SK-N-SH treated with all-trans-retinoic acid at 6 μM for 48 hours (cell line): ENCODE measurements at regions not wholly inside any gene's neighbourhood (a gene's known extent, or its start where the extent isn't known, plus 50 kb on each side); places are given as distances from the start of the nearest gene placed in this dataset.

Experiments
- BACH2 ChIP-seq: fragments of 250-450 bp; sonication (Bioruptor Pico); IDR thresholded peaks from 2 replicates; pipeline ENCODE4 v1.9.0; 2021; ENCODE audit warnings: mild to moderate bottlenecking, borderline replicate concordance
- ISL1 ChIP-seq: fragments of 250-450 bp; sonication (Bioruptor Pico); IDR thresholded peaks from 2 replicates; pipeline ENCODE4 v2.1.2; 2022; ENCODE audit warnings: mild to moderate bottlenecking, moderate library complexity
- ZFP3 ChIP-seq: fragments of 250-450 bp; sonication (Bioruptor Pico); IDR thresholded peaks from 2 replicates; pipeline ENCODE4 v1.5.0; 2020; ENCODE audit warnings: mild to moderate bottlenecking, moderate library complexity
- TF ChIP-seq, protein P1 (sequence below): fragments of 250-450 bp; sonication (Bioruptor Pico); IDR thresholded peaks from 2 replicates; pipeline ENCODE4 v1.8.0; 2021; ENCODE audit warnings: low read depth, mild to moderate bottlenecking, moderate library complexity, borderline replicate concordance

GRCh38 chr3:166630190-166630589, 749.9 kb downstream of the ZBBX start:
- TF ChIP-seq ZFP3 (CRISPR knock-in tag) = no peak
- TF ChIP-seq, protein P1, sequence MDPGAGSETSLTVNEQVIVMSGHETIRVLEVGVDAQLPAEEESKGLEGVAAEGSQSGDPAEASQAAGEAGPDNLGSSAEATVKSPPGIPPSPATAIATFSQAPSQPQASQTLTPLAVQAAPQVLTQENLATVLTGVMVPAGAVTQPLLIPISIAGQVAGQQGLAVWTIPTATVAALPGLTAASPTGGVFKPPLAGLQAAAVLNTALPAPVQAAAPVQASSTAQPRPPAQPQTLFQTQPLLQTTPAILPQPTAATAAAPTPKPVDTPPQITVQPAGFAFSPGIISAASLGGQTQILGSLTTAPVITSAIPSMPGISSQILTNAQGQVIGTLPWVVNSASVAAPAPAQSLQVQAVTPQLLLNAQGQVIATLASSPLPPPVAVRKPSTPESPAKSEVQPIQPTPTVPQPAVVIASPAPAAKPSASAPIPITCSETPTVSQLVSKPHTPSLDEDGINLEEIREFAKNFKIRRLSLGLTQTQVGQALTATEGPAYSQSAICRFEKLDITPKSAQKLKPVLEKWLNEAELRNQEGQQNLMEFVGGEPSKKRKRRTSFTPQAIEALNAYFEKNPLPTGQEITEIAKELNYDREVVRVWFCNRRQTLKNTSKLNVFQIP (CRISPR knock-in tag) = no peak
- no peak for TF ChIP-seq BACH2
- TF ChIP-seq ISL1 (CRISPR knock-in tag) = no peak
